ENCODE measurements at regions not wholly inside any gene's neighbourhood (a gene's known extent, or its start where the extent isn't known, plus 50 kb on each side); places are given as distances from the start of the nearest gene placed in this dataset.

- H3K4me1 ChIP-seq (ENCODE audit: insufficient read depth, low read length): no peaks in the 10 kb centered on the region
- H3K18ac ChIP-seq (ENCODE audit: insufficient read length, low read depth, low read length): no peak overlapping the region
- no peak overlapping the region for H3K56ac ChIP-seq (ENCODE audit: insufficient read length, low read depth, low read length)
- no peaks in the 10 kb centered on the region for H3K23me2 ChIP-seq (ENCODE audit: insufficient read length, low read depth, low read length, poor library complexity, severe bottlenecking)
- Mint-ChIP-seq H3K27ac (no peak overlapping the region), H3K4me1 (no peaks in the 10 kb centered on the region), H3K4me3 (no peak overlapping the region), H3K9me3 (no peaks in the 10 kb centered on the region), H3K27me3 (ENCODE audit: low read depth) (no peaks in the 10 kb centered on the region), H3K36me3 (ENCODE audit: insufficient read depth in 1 of 3, low read depth in 3 of 3) (no peaks in the 10 kb centered on the region)
- H2BK5ac ChIP-seq (ENCODE audit: insufficient read length, low read length): no peak overlapping the region
- no peak overlapping the region for H3K4me2 ChIP-seq (ENCODE audit: insufficient read depth, insufficient read length, low read length)
- H2BK20ac ChIP-seq (ENCODE audit: low read depth, low read length, poor library complexity, severe bottlenecking): no peak overlapping the region
- no peak for DNase-seq
- no peak overlapping the region for H2BK120ac ChIP-seq (ENCODE audit: low read depth, low read length, poor library complexity, severe bottlenecking)
- no peak overlapping the region for H3K27ac ChIP-seq (ENCODE audit: insufficient read length, low read depth, low read length)
- no peaks in the 10 kb centered on the region for H3K9me3 ChIP-seq (ENCODE audit: control insufficient read depth, low read depth, low read length)
- WGBS (ENCODE audit: extremely low coverage, insufficient read length, low lambda C conversion rate): no CpG with 5 or more reads among the region's 2 CpGs
- H3K4ac ChIP-seq (ENCODE audit: low read depth, low read length): no peak overlapping the region
- no peak overlapping the region for H4K8ac ChIP-seq (replicated peaks; ENCODE audit: insufficient read length, low read depth, low read length)
- no peak for TF ChIP-seq CTCF (conservative IDR thresholded peaks at IDR 0.05)
- H3T11ph ChIP-seq (ENCODE audit: low read length): no peak overlapping the region
- H3K79me1 ChIP-seq (ENCODE audit: insufficient read depth, low read depth, low read length, poor library complexity, severe bottlenecking): no peaks in the 10 kb centered on the region
- H3K14ac ChIP-seq (ENCODE audit: insufficient read depth, low read length): no peak overlapping the region
- H2AK5ac ChIP-seq (ENCODE audit: insufficient read length, low read length): no peak overlapping the region
- no peaks in the 10 kb centered on the region for H4K20me1 ChIP-seq (ENCODE audit: control insufficient read depth, insufficient read depth, insufficient read length)
- H3K79me2 ChIP-seq (ENCODE audit: insufficient read depth, low read length): no peaks in the 10 kb centered on the region
- no peak overlapping the region for H2BK12ac ChIP-seq (ENCODE audit: insufficient read length, low read depth, low read length)
- no peak overlapping the region for H3K9ac ChIP-seq (ENCODE audit: extremely low read depth, insufficient read length, low read length)
- H2BK15ac ChIP-seq (ENCODE audit: low read depth, low read length): no peak overlapping the region
- H4K91ac ChIP-seq (ENCODE audit: insufficient read length, low read depth, low read length): no peak overlapping the region
- H4K5ac ChIP-seq (ENCODE audit: insufficient read length, low read depth, low read length): no peak overlapping the region
- H3K23ac ChIP-seq (ENCODE audit: insufficient read length, low read depth, low read length): no peak overlapping the region
- no peaks in the 10 kb centered on the region for H3K27me3 ChIP-seq (ENCODE audit: insufficient read depth, low read length)
- H2AFZ ChIP-seq (ENCODE audit: low read length): no peak overlapping the region
Observed at GRCh38 chr3:176554264-176554663, 643.0 kb downstream of the TBL1XR1 start.

All from H9 (cell line).